NT2/D1 (cell line): ENCODE measurements at regions not wholly inside any gene's neighbourhood (a gene's known extent, or its start where the extent isn't known, plus 50 kb on each side); places are given as distances from the start of the nearest gene placed in this dataset.

ENCODE experiments used
- DNase-seq: peaks from one replicate; pipeline ENCODE4 v3.0.0-alpha.2; 2011; ENCODE audit warnings: low read depth, low spot score
- H3K27me3 ChIP-seq: 2 replicates; pipeline ENCODE4 v1.6.0; 2011; ENCODE audit warnings: mild to moderate bottlenecking; ENCODE audit not compliant: insufficient read length, insufficient read depth
- H3K36me3 ChIP-seq: 2 replicates; pipeline ENCODE4 v1.6.1; 2011; ENCODE audit warnings: mild to moderate bottlenecking, low read length, mixed read lengths; ENCODE audit not compliant: insufficient read depth, insufficient read length
- H3K4me1 ChIP-seq: 2 replicates; pipeline ENCODE4 v1.5.1; 2011; ENCODE audit not compliant: insufficient read depth, insufficient read length
- H3K4me3 ChIP-seq: 2 replicates; pipeline ENCODE4 v1.5.1; 2011; ENCODE audit warnings: low read depth; ENCODE audit not compliant: insufficient read length
- H3K9ac ChIP-seq: 2 replicates; pipeline ENCODE4 v1.6.0; 2011; ENCODE audit warnings: low read depth; ENCODE audit not compliant: insufficient read length
- H3K9me3 ChIP-seq: 2 replicates; pipeline ENCODE4 v1.5.1; 2011; ENCODE audit warnings: mild to moderate bottlenecking, low read length; ENCODE audit not compliant: insufficient read depth
- SUZ12 ChIP-seq: IDR thresholded peaks from 2 replicates; pipeline ENCODE4 v1.6.1; 2011; ENCODE audit not compliant: insufficient read length, insufficient read depth; ENCODE audit errors: extremely low read depth
- YY1 ChIP-seq: IDR thresholded peaks from 2 replicates; pipeline ENCODE4 v1.6.1; 2011; ENCODE audit not compliant: insufficient read length, insufficient read depth
- ZNF274 ChIP-seq: IDR thresholded peaks from 2 replicates; pipeline ENCODE4 v1.6.1; 2011; ENCODE audit warnings: mild to moderate bottlenecking, low read depth, low read length

- no peak overlapping the region for H3K9ac ChIP-seq
- no peaks in the 10 kb centered on the region for H3K36me3 ChIP-seq
- DNase-seq = no peak
- H3K4me3 ChIP-seq = no peak overlapping the region
- no peaks in the 10 kb centered on the region for H3K9me3 ChIP-seq
- H3K27me3 ChIP-seq = no peaks in the 10 kb centered on the region
- no peaks in the 10 kb centered on the region for H3K4me1 ChIP-seq
- TF ChIP-seq YY1 (no peak), ZNF274 (no peak), SUZ12 (no peak)
Measured at GRCh38 chr5:110115503-110115902, 425.8 kb downstream of the MAN2A1 start.

- Histone ChIP-seq H3K4me1 (no peaks in the 10 kb centered on the region), H3K9ac (no peak overlapping the region), H3K4me3 (no peak overlapping the region), H3K36me3 (no peaks in the 10 kb centered on the region), H3K27me3 (no peaks in the 10 kb centered on the region), H3K9me3 (no peaks in the 10 kb centered on the region)
- DNase-seq = no peak
- no peak for TF ChIP-seq YY1
- no peak for TF ChIP-seq SUZ12
- TF ChIP-seq ZNF274 = no peak
Measured at GRCh38 chr5:110116539-110116938, 426.8 kb downstream of the MAN2A1 start.

- no peak for DNase-seq
- no peak overlapping the region for H3K4me3 ChIP-seq
- no peak for TF ChIP-seq SUZ12
- no peak for TF ChIP-seq YY1
- no peak for TF ChIP-seq ZNF274
- no peak overlapping the region for H3K9ac ChIP-seq
- H3K4me1 ChIP-seq = no peaks in the 10 kb centered on the region
- H3K36me3 ChIP-seq = no peaks in the 10 kb centered on the region
- no peaks in the 10 kb centered on the region for H3K9me3 ChIP-seq
- no peaks in the 10 kb centered on the region for H3K27me3 ChIP-seq
Measured at GRCh38 chr5:110134963-110135935, 445.5 kb downstream of the MAN2A1 start.

- no peak for DNase-seq
- TF ChIP-seq ZNF274 (no peak), YY1 (no peak), SUZ12 (no peak)
Measured at GRCh38 chr5:110150199-110150598, 460.5 kb downstream of the MAN2A1 start.

GRCh38 chr5:110159202-110159601, 469.5 kb downstream of the MAN2A1 start:
- Histone ChIP-seq H3K36me3 (no peaks in the 10 kb centered on the region), H3K4me3 (no peak overlapping the region), H3K27me3 (no peaks in the 10 kb centered on the region), H3K4me1 (no peaks in the 10 kb centered on the region), H3K9me3 (no peaks in the 10 kb centered on the region), H3K9ac (no peak overlapping the region)
- DNase-seq = no peak
- no peak for TF ChIP-seq YY1
- no peak for TF ChIP-seq SUZ12
- no peak for TF ChIP-seq ZNF274

More at GRCh38 chr5:110150199-110150598, 460.5 kb downstream of the MAN2A1 start:
- no peaks in the 10 kb centered on the region for H3K27me3 ChIP-seq
- no peaks in the 10 kb centered on the region for H3K9me3 ChIP-seq
- no peaks in the 10 kb centered on the region for H3K4me1 ChIP-seq
- H3K9ac ChIP-seq = no peak overlapping the region
- no peaks in the 10 kb centered on the region for H3K36me3 ChIP-seq
- no peak overlapping the region for H3K4me3 ChIP-seq

GRCh38 chr5:110161162-110161561, 471.4 kb downstream of the MAN2A1 start:
- Histone ChIP-seq H3K4me1 (no peaks in the 10 kb centered on the region), H3K9ac (no peak overlapping the region), H3K4me3 (no peak overlapping the region), H3K36me3 (no peaks in the 10 kb centered on the region), H3K9me3 (no peaks in the 10 kb centered on the region), H3K27me3 (no peaks in the 10 kb centered on the region)
- TF ChIP-seq SUZ12 (no peak), YY1 (no peak), ZNF274 (no peak)
- no peak for DNase-seq

GRCh38 chr5:110165366-110165765, 475.6 kb downstream of the MAN2A1 start:
- Histone ChIP-seq H3K4me3 (no peak overlapping the region), H3K36me3 (no peaks in the 10 kb centered on the region), H3K4me1 (no peaks in the 10 kb centered on the region), H3K9me3 (no peaks in the 10 kb centered on the region), H3K27me3 (no peaks in the 10 kb centered on the region), H3K9ac (no peak overlapping the region)
- no peak for DNase-seq
- no peak for TF ChIP-seq YY1
- no peak for TF ChIP-seq ZNF274
- no peak for TF ChIP-seq SUZ12
